H9 (cell line): ENCODE measurements at regions not wholly inside any gene's neighbourhood (a gene's known extent, or its start where the extent isn't known, plus 50 kb on each side); places are given as distances from the start of the nearest gene placed in this dataset.

Source experiments
- DNase-seq: peaks from one replicate; pipeline ENCODE4 v3.0.0-alpha.2; 2017
- H2AFZ ChIP-seq: one replicate; pipeline ENCODE4 v1.6.1; 2013; ENCODE audit warnings: mild to moderate bottlenecking, low read length, control low read depth, moderate library complexity
- H2AK5ac ChIP-seq: 2 replicates; pipeline ENCODE4 v1.6.1; 2013; ENCODE audit warnings: low read length, control low read depth, mixed read lengths; ENCODE audit not compliant: insufficient read length
- H2BK120ac ChIP-seq: one replicate; pipeline ENCODE4 v1.6.1; 2013; ENCODE audit warnings: low read depth, mild to moderate bottlenecking, low read length, control low read depth, inconsistent platforms; ENCODE audit not compliant: poor library complexity, severe bottlenecking
- H2BK12ac ChIP-seq: 2 replicates; pipeline ENCODE4 v1.6.1; 2013; ENCODE audit warnings: low read length, control low read depth, mixed read lengths, low read depth; ENCODE audit not compliant: insufficient read length
- H2BK15ac ChIP-seq: 2 replicates; pipeline ENCODE4 v1.6.1; 2013; ENCODE audit warnings: low read depth, low read length, control low read depth
- H2BK20ac ChIP-seq: one replicate; pipeline ENCODE4 v1.6.1; 2013; ENCODE audit warnings: low read depth, mild to moderate bottlenecking, low read length, control low read depth, inconsistent platforms; ENCODE audit not compliant: poor library complexity, severe bottlenecking
- H2BK5ac ChIP-seq: 2 replicates; pipeline ENCODE4 v1.6.1; 2013; ENCODE audit warnings: low read length, control low read depth, mixed read lengths; ENCODE audit not compliant: insufficient read length
- H3K14ac ChIP-seq: 2 replicates; pipeline ENCODE4 v1.6.1; 2013; ENCODE audit warnings: low read length, control low read depth; ENCODE audit not compliant: insufficient read depth
- H3K18ac ChIP-seq: 2 replicates; pipeline ENCODE4 v1.6.1; 2013; ENCODE audit warnings: low read depth, mild to moderate bottlenecking, mixed read lengths, low read length, control low read depth; ENCODE audit not compliant: insufficient read length
- H3K23ac ChIP-seq: 2 replicates; pipeline ENCODE4 v1.6.1; 2013; ENCODE audit warnings: low read length, control low read depth, mixed read lengths, low read depth; ENCODE audit not compliant: insufficient read length
- H3K23me2 ChIP-seq: 2 replicates; pipeline ENCODE4 v1.6.1; 2013; ENCODE audit warnings: low read depth, mild to moderate bottlenecking, mixed read lengths, low read length, control low read depth; ENCODE audit not compliant: insufficient read length, poor library complexity, severe bottlenecking
- H3K27ac ChIP-seq: 2 replicates; pipeline ENCODE4 v1.5.1; 2013; ENCODE audit warnings: low read length, control low read depth, mixed read lengths, low read depth; ENCODE audit not compliant: insufficient read length
- H3K27me3 ChIP-seq: 2 replicates; pipeline ENCODE4 v1.6.1; 2013; ENCODE audit warnings: low read length, control low read depth, inconsistent platforms; ENCODE audit not compliant: insufficient read depth
- H3K4ac ChIP-seq: 2 replicates; pipeline ENCODE4 v1.6.1; 2013; ENCODE audit warnings: low read depth, mild to moderate bottlenecking, control low read depth, inconsistent platforms, low read length, moderate library complexity
- H3K4me1 ChIP-seq: 2 replicates; pipeline ENCODE4 v1.6.1; 2013; ENCODE audit warnings: low read length, control low read depth, inconsistent platforms; ENCODE audit not compliant: insufficient read depth
- H3K4me2 ChIP-seq: 2 replicates; pipeline ENCODE4 v1.6.1; 2013; ENCODE audit warnings: low read length, control low read depth, mixed read lengths; ENCODE audit not compliant: insufficient read length, insufficient read depth
- H3K56ac ChIP-seq: 2 replicates; pipeline ENCODE4 v1.6.1; 2013; ENCODE audit warnings: low read depth, mild to moderate bottlenecking, mixed read lengths, low read length, control low read depth; ENCODE audit not compliant: insufficient read length
- H3K79me1 ChIP-seq: 2 replicates; pipeline ENCODE4 v1.6.1; 2013; ENCODE audit warnings: low read depth, mild to moderate bottlenecking, moderate library complexity, low read length, control low read depth, inconsistent platforms; ENCODE audit not compliant: insufficient read depth, poor library complexity, severe bottlenecking
- H3K79me2 ChIP-seq: 2 replicates; pipeline ENCODE4 v1.6.1; 2013; ENCODE audit warnings: low read length, control low read depth, inconsistent platforms; ENCODE audit not compliant: insufficient read depth
- H3K9ac ChIP-seq: 2 replicates; pipeline ENCODE4 v1.6.1; 2013; ENCODE audit warnings: low read length, control low read depth, mixed read lengths; ENCODE audit not compliant: insufficient read length; ENCODE audit errors: extremely low read depth
- H3K9me3 ChIP-seq: one replicate; pipeline ENCODE4 v1.6.1; 2013; ENCODE audit warnings: low read depth, low read length, inconsistent platforms; ENCODE audit not compliant: control insufficient read depth
- H3T11ph ChIP-seq: one replicate; pipeline ENCODE4 v1.6.1; 2013; ENCODE audit warnings: mild to moderate bottlenecking, low read length, control low read depth, inconsistent platforms
- H4K20me1 ChIP-seq: one replicate; pipeline ENCODE4 v1.6.1; 2013; ENCODE audit not compliant: control insufficient read depth, insufficient read length, insufficient read depth
- H4K5ac ChIP-seq: 2 replicates; pipeline ENCODE4 v1.6.1; 2013; ENCODE audit warnings: low read depth, mild to moderate bottlenecking, mixed read lengths, low read length, control low read depth; ENCODE audit not compliant: insufficient read length
- H4K8ac ChIP-seq: replicated peaks from 2 replicates; pipeline ENCODE4 v1.6.1; 2013; ENCODE audit warnings: low read length, control low read depth, mixed read lengths, low read depth; ENCODE audit not compliant: insufficient read length
- H4K91ac ChIP-seq: 2 replicates; pipeline ENCODE4 v1.6.1; 2013; ENCODE audit warnings: low read depth, mild to moderate bottlenecking, moderate library complexity, mixed read lengths, low read length, control low read depth; ENCODE audit not compliant: insufficient read length
- H3K27ac Mint-ChIP-seq, 3 experiments: 2 replicates in 2 of 3; 3 replicates in 1 of 3; pipeline ENCODE4 v1.8.0; 2020 to 2021; ENCODE audit warnings: mixed read lengths in 3 of 3, mild to moderate bottlenecking in 1 of 3, moderate library complexity in 1 of 3
- H3K27me3 Mint-ChIP-seq: 2 replicates; pipeline ENCODE4 v1.8.0; 2021; ENCODE audit warnings: low read depth, mild to moderate bottlenecking, moderate library complexity, mixed read lengths
- H3K36me3 Mint-ChIP-seq, 3 experiments: 2 replicates in 2 of 3; 3 replicates in 1 of 3; pipeline ENCODE4 v1.8.0; 2020 to 2021; ENCODE audit warnings: low read depth in 3 of 3, mixed read lengths in 3 of 3; ENCODE audit not compliant: insufficient read depth in 1 of 3
- H3K4me1 Mint-ChIP-seq, 2 experiments: 2 replicates each; pipeline ENCODE4 v1.8.0; 2020; ENCODE audit warnings: mixed read lengths in 2 of 2
- H3K4me3 Mint-ChIP-seq, 2 experiments: 2 replicates in 1 of 2; 3 replicates in 1 of 2; pipeline ENCODE4 v1.8.0; 2020 to 2021; ENCODE audit warnings: mild to moderate bottlenecking in 2 of 2, mixed read lengths in 2 of 2, moderate library complexity in 1 of 2
- H3K9me3 Mint-ChIP-seq, 2 experiments: 2 replicates in 1 of 2; 3 replicates in 1 of 2; pipeline ENCODE4 v1.8.0; 2020; ENCODE audit warnings: mild to moderate bottlenecking in 2 of 2, mixed read lengths in 2 of 2, moderate library complexity in 1 of 2
- whole genome bisulfite sequencing: extraction: QIAGEN DNeasy Blood & Tissue Kit; methylation state at CpG from one replicate; pipeline ENCODE4 v1.1.7; 2013; ENCODE audit warnings: missing lambda C conversion rate, low lambda C conversion rate, mixed read lengths; ENCODE audit not compliant: insufficient read length; ENCODE audit errors: extremely low coverage; 5-methylcytosine and 5-hydroxymethylcytosine counted together
- TF ChIP-seq, protein P1 (sequence below): fragments of 200-600 bp; sonication (generic); conservative IDR thresholded peaks from 3 replicates; pipeline ENCODE4 v1.8.0; 2021; ENCODE audit warnings: antibody characterized with exemption, mild to moderate bottlenecking

DNA sequence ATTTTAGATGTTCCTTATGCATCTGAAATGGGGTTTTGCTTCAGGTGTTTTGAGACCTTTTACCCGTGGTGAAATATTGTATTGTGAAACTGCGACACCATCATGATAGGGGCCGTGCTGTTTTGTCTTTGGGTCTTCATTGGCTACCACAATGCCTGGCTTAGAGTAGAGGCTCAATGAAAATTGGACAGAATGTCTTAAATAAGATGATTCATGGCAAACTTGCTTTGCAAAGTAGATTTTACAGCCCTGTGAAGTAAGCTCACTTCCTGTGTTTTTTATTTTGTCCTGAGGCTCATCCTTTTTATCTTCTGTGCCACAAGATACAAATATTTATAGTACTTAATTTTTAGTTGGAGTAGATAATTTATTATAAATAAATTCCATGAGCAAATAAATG is 111.3 kb upstream of the FRMD6 start:
- H3K23ac ChIP-seq = no peak overlapping the region
- peaks cover 5 to 11% of the 10 kb centered on the region in 2 experiments for H3K4me1 Mint-ChIP-seq
- peaks cover 2 to 3% of the 10 kb centered on the region in 2 experiments; a peak in 1 of 5 replicates for H3K9me3 Mint-ChIP-seq
- H4K8ac ChIP-seq = no peak overlapping the region
- H2BK12ac ChIP-seq = no peak overlapping the region
- H4K91ac ChIP-seq = no peak overlapping the region
- no peak overlapping the region for H2AFZ ChIP-seq
- no peak overlapping the region for H2BK15ac ChIP-seq
- no peaks in the 10 kb centered on the region; a peak in 1 of 7 replicates for H3K36me3 Mint-ChIP-seq
- H3K27me3 Mint-ChIP-seq = no peaks in the 10 kb centered on the region
- H3K14ac ChIP-seq = no peak overlapping the region
- no peak for DNase-seq
- peaks cover 4% of the 10 kb centered on the region; the same call in 1 of the 2 replicates for H3K4me1 ChIP-seq
- H3K9ac ChIP-seq = no peak overlapping the region
- no peaks in the 10 kb centered on the region for H3K27me3 ChIP-seq
- no peak overlapping the region for H3K18ac ChIP-seq
- no peak overlapping the region for H4K5ac ChIP-seq
- H2BK5ac ChIP-seq = no peak overlapping the region
- H3K23me2 ChIP-seq = no peaks in the 10 kb centered on the region
- H3K79me1 ChIP-seq = no peaks in the 10 kb centered on the region
- H3K4me3 Mint-ChIP-seq = no peak overlapping the region
- TF ChIP-seq, protein P1, sequence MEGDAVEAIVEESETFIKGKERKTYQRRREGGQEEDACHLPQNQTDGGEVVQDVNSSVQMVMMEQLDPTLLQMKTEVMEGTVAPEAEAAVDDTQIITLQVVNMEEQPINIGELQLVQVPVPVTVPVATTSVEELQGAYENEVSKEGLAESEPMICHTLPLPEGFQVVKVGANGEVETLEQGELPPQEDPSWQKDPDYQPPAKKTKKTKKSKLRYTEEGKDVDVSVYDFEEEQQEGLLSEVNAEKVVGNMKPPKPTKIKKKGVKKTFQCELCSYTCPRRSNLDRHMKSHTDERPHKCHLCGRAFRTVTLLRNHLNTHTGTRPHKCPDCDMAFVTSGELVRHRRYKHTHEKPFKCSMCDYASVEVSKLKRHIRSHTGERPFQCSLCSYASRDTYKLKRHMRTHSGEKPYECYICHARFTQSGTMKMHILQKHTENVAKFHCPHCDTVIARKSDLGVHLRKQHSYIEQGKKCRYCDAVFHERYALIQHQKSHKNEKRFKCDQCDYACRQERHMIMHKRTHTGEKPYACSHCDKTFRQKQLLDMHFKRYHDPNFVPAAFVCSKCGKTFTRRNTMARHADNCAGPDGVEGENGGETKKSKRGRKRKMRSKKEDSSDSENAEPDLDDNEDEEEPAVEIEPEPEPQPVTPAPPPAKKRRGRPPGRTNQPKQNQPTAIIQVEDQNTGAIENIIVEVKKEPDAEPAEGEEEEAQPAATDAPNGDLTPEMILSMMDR = no peak
- no CpG with 5 or more reads among the region's 3 CpGs for WGBS
- H4K20me1 ChIP-seq = no peaks in the 10 kb centered on the region
- no peak overlapping the region for H3T11ph ChIP-seq
- no peak overlapping the region for H3K4me2 ChIP-seq
- H3K9me3 ChIP-seq = no peaks in the 10 kb centered on the region
- no peak overlapping the region for H2BK20ac ChIP-seq
- H3K79me2 ChIP-seq = no peaks in the 10 kb centered on the region
- H3K27ac ChIP-seq = no peak overlapping the region
- no peak overlapping the region for H3K4ac ChIP-seq
- no peak overlapping the region for H2BK120ac ChIP-seq
- H2AK5ac ChIP-seq = no peak overlapping the region
- H3K27ac Mint-ChIP-seq = no peak overlapping the region
- H3K56ac ChIP-seq = no peak overlapping the region
